Stimulated activated CD4-positive, alpha-beta T cell treated with anti-CD3 and anti-CD28 coated beads, Interleukin-1b, Interleukin-23, amount 100 ng/mL, for 4 hours (primary cell): ENCODE measurements at regions not wholly inside any gene's neighbourhood (a gene's known extent, or its start where the extent isn't known, plus 50 kb on each side); places are given as distances from the start of the nearest gene placed in this dataset.
"Not testable (repeated sequence)": the region's sequence is repeated elsewhere in the genome, so short reads cannot be mapped to it uniquely, and the experiment has no call there.

ENCODE experiments used
- DNase-seq, 2 donors: peaks; one replicate each; pipeline ENCODE4 v3.0.0-alpha.2; 2020; ENCODE audit warnings: low read depth in 2 of 2

GRCh38 chr16:79835194-79835593 is 234.7 kb upstream of the MAF start:
- no peak for DNase-seq

DNA sequence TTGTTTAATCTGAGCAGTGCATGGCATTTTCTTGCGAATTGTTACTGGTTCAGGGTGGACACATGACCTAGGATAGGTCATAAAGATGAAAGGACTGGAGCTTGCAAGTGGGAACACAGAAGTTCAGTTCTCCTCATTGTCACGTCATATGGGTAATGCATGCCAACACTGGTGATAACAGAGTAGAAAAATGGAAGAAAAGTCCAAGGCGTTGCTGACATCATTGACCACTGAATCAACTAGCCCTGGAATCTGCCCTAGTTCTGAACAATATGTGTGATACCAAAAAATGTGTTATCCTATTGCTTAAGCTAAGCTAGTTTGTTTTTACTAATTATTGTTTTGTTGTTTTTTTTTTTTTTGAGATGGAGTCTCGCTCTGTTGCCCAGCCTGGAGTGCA is 234.2 kb upstream of the MAF start:
- no peak for DNase-seq

- not testable (repeated sequence) for DNase-seq
Observed at GRCh38 chr16:79834003-79834402, 233.5 kb upstream of the MAF start.

DNA sequence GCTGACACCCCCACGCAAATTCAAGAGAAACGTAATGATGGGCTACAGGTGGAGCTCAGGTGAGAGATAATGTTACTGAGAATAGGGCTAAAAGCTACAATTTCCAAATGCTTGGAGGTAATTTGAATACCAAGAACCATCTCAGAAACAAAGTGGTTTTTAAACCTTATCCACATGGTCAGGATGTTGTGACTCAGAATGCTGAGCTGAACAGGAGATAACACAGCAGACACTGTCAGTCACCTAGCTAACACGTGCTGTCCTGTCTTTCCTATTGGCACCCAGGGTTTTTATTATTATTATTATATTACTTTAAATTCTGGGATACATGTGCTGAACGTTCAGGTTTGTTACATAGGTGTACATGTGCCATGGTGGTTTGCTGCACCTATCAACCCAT is 233.0 kb upstream of the MAF start:
- no peak for DNase-seq

DNA sequence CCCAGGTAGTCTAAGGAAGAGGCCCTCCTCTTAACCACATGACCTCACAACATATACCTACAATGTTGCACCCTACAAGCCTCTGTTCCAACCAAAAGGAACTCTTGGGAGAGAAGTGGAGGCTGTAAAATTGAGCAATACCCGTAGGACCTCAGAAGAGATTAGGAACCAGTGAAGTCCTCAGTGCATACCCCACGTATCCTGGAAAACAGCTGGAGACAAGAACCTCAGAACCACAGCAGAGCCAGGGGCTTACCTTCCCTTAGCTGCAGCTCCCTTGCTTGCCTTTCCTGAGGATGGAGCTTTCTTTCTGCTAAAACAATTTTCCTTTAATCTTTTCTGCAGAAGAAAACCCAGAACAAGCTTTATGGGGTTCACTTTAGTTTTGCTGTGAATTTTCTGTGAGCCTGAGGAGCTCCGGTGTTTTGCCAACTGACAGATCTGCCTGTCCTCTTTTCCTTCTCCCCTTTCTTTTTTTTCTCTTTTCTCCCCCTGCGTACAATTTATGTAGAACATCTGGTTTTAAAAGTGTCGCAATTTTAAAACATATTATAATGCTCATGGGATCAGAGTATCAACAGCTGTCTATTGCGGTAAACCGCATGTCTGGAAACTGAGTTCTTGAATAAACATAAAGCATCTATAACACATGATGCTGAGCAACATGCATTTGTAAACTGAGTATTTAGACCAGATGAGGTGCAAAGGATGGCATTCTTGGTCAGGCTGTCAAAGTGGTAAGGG is 226.4 kb upstream of the MAF start:
- DNase-seq: no peak

GRCh38 chr16:79825002-79825401 is 224.5 kb upstream of the MAF start:
- DNase-seq: no peak

- DNase-seq: no peak
Observed at GRCh38 chr16:79823639-79824038, 223.1 kb upstream of the MAF start.

GRCh38 chr16:79821911-79822310 is 221.4 kb upstream of the MAF start:
- DNase-seq: no peak

- no peak for DNase-seq
Observed at GRCh38 chr16:79816081-79816497, 215.6 kb upstream of the MAF start.

DNA sequence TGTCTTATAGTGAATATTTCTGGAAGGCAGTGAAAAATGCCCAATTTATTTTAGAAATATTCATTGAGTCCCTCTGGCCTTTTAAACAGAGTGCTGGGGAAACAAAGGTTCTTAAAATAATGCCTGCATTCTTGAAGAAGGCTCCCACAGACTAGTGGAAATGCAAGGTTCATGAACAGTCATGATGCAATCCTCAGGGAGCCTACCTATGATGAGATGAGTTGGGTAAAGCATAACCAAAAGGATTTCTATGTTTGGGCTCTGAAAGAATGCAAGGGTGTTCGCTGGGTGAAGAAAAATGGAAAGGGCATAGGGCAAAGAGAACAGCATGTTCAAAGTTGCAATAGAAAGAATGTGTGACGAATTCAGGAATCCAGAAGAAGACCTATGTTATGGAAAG is 214.5 kb upstream of the MAF start:
- no peak for DNase-seq

- no peak for DNase-seq
Observed at GRCh38 chr16:79814124-79814523, 213.6 kb upstream of the MAF start.

- no peak for DNase-seq
Observed at GRCh38 chr16:79811541-79811940, 211.0 kb upstream of the MAF start.

DNA sequence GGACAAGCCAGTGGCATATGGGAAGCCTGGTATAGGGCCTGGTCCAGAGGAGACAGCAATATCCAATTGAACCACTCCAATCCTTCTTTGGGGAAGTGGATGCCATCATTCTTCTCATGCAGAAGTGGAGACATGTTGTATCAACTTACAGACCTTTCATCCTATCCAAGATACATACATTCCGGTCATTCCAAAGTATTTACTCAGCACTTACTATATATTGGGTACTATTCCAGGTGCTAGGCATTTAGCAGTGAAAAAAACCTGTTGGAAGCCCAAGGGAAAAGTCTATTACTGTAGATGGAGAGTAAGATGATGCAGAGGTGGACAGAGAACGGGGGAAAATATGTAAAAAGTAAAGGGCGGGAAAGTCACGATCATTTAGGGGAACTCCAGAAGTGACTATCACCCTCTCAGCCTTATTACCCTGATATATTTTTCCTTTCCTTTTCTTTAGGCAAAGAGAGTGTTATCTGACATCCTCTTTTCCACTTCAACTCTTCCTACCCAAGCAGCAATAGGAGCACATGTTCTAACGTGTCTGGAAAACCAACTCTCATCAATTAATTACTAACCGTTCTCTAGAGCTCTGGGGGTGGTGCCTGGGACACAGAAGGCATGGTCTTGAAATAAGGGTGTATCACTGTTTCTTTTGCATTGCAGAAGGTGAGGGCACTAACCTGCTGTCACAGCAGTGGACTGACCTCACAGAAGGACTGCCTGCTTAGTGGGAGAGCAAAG is 210.1 kb upstream of the MAF start:
- no peak for DNase-seq

DNA sequence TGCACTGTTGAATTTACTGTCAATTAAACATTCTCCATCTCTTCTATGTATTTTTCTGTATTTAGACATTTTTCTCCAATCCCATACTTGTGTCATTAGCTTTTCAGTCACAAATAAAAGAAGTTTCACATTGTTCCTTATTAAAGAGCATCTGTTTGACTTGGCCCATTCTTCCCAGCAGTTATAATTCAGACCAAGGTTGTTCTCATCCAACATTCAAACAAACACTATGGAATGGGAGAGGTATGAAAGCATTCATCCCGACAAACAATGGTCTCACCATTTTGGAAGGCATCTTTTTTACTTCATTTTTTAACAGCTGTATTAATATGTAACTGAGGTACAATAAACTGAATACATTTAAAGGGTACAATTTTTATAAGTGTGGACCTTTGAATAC is 208.8 kb upstream of the MAF start:
- no peak for DNase-seq

- no peak for DNase-seq
Observed at GRCh38 chr16:79808731-79809130, 208.2 kb upstream of the MAF start.

DNA sequence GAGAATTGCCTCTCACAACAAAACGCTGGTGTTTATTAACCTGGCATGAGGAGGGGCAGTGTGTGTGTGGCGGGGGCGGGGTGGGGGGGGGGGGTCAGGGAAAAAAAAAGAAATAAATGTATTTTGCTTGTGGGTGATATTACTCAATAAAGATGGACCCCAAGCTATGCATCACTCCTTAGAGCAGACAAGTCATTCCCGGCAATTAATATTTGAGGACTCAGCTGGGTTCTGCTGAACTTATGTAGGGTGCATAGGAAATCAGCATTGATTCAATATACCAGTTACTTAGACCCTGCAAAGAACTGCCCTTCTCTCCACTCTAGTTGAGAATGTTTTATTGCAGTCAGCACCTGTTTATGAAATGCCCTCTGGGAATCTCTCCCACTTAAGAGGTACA is 206.2 kb upstream of the MAF start:
- no peak for DNase-seq

DNA sequence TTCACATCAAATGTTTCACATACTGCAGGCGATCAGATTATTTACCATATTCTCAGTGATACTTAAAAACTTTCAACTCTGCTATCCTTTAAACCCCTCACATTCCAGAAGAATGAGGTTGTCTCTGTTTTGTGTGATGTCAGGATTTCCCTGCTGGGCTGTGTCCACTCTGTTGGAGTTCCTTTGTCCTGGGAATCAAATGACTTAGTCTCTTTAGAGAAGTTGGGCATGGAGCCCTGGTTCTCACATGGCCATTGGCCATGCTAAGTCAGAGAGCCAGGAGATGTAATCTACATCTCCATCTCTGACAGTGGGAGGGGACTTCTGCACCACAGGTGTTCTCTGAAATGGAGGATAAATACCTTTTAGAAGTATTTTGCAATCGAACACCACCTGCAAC is 205.1 kb upstream of the MAF start:
- DNase-seq: no peak

- no peak for DNase-seq
Observed at GRCh38 chr16:79801646-79802045, 201.1 kb upstream of the MAF start.

DNA sequence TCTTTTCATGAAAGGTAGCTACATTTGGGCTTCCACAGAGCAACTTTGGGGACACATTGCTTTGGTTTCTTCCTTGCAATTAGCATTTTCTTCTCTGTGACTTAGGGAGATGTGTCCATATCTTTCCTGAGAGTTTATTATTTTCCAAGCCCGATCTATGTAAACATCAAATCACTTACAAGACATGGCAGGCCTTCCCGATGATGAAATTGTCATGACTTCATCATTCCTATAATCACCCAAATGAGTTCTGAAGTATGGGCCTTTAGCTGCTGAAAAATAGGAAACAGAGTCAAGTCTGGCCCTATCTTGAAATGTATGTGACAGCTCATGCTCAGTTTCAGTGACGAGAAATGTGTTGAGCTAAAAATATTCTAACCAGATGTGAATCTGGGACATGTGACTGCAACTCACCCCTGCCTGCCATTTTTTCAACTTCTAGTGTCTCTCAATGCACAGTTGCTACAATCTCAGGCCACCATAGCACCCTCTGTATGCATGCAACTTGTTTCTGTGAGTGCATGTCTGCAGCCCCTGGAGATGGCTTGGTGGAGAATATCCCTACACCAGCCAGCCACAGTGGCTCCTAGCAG is 199.6 kb upstream of the MAF start:
- DNase-seq: no peak

DNA sequence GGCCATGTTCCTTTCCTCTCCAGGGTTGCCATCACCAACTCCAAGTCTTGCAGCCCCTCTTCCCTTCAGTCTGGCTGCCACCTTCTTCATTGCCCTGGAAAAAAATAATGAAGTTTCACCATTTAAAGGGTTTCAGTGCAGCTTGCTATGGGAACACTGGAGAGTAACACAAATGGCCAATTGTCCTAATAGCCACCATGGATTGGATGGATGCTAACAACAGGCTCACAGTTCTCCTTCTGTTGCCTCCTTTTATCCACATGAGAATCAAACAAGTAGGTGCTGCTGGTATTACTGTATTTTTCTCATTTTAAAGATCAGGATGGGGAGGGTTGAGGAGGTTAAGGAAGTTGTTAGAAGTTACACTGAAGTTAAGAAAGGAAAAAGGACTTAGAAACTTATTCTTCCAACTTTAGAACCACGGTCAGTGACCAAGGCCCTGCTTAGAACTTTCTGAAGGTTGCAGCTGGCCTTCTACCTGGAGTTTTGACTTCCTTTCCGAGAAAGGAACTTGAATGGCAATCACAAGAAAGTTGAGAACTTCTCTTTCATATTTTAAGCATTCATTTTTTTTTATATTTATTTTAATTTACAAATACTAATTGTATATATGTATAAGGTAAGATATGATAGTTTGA is 198.0 kb upstream of the MAF start:
- no peak for DNase-seq

- no peak for DNase-seq
Observed at GRCh38 chr16:79797486-79797885, 196.9 kb upstream of the MAF start.

DNA sequence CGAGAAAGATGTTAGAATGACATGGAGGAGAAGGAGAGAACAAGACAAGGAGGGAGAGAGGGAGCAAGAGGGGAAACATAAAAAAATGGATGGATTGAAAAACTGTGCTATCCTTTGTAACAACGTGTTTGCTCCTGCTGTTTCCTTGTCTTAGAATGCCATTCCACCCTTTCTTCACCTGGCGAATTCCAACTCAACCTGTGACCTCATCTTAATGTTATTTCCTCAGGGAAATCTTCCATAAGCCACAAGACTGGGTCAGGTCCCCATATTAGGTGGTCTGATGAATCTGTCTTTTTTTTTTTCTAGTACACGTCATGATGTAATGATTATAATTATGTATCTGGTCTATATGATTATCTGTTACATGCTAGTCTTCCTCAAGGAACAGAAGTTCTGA is 195.0 kb upstream of the MAF start:
- DNase-seq: no peak

GRCh38 chr16:79794941-79795340 is 194.4 kb upstream of the MAF start:
- DNase-seq: no peak
